ENCODE measurements at regions not wholly inside any gene's neighbourhood (a gene's known extent, or its start where the extent isn't known, plus 50 kb on each side); places are given as distances from the start of the nearest gene placed in this dataset.
A peak's percentile ranks its signal among the peaks of the same experiment; 100 is the strongest.

- H3K36me3 ChIP-seq: no peaks in the 10 kb centered on the region
- ATAC-seq (peak in 1 of 4 donors; percentile 20), DNase-seq (no peak)
- intact Hi-C loops (cut with DNase I): no loop called here
- no peaks in the 10 kb centered on the region for H3K9me3 ChIP-seq
- WGBS, 4 donors: 74 to 85% (median 80%) methylated on average over 3 of the region's 3 CpGs
- TF ChIP-seq CTCF (IDR thresholded peaks at IDR 0.05) (no peak), POLR2A (IDR thresholded peaks at IDR 0.05) (no peak)
- H3K4me1 ChIP-seq: no peaks in the 10 kb centered on the region
- no peak overlapping the region for H3K27ac ChIP-seq
- no peak overlapping the region for H3K4me3 ChIP-seq
- H3K27me3 ChIP-seq: no peaks in the 10 kb centered on the region
Measured at GRCh38 chr6:100309174-100309573, 155.5 kb downstream of the SIM1 start.

- intact Hi-C loops (cut with DNase I): no loop called here
- H3K4me3 ChIP-seq: no peak overlapping the region
- H3K36me3 ChIP-seq: no peaks in the 10 kb centered on the region
- no peak for TF ChIP-seq CTCF (IDR thresholded peaks at IDR 0.05)
- no peak for TF ChIP-seq POLR2A (IDR thresholded peaks at IDR 0.05)
- DNase-seq: no peak
- H3K9me3 ChIP-seq: no peaks in the 10 kb centered on the region
- no peaks in the 10 kb centered on the region for H3K27me3 ChIP-seq
- WGBS, 4 donors: 77 to 97% (median 95%) methylated on average over 1 of the region's 1 CpG
- H3K27ac ChIP-seq: no peak overlapping the region
- no peak for ATAC-seq
- H3K4me1 ChIP-seq: no peaks in the 10 kb centered on the region
Measured at GRCh38 chr6:100307561-100307960, 157.2 kb downstream of the SIM1 start.

- no peak for TF ChIP-seq POLR2A (IDR thresholded peaks at IDR 0.05)
- TF ChIP-seq CTCF (IDR thresholded peaks at IDR 0.05): no peak
- DNase-seq (no peak), ATAC-seq (no peak)
- Histone ChIP-seq H3K4me1 (no peaks in the 10 kb centered on the region), H3K4me3 (no peak overlapping the region), H3K27ac (no peak overlapping the region), H3K9me3 (no peaks in the 10 kb centered on the region), H3K36me3 (no peaks in the 10 kb centered on the region), H3K27me3 (no peaks in the 10 kb centered on the region)
- intact Hi-C loops (cut with DNase I): no loop called here
- WGBS, 4 donors: 66 to 78% (median 74%) methylated on average over 2 of the region's 2 CpGs
Measured at GRCh38 chr6:100305209-100305869, 159.4 kb downstream of the SIM1 start.

GRCh38 chr6:100304575-100304974 is 160.1 kb downstream of the SIM1 start:
- ATAC-seq (no peak), DNase-seq (no peak)
- Histone ChIP-seq H3K4me1 (no peaks in the 10 kb centered on the region), H3K27me3 (no peaks in the 10 kb centered on the region), H3K36me3 (no peaks in the 10 kb centered on the region), H3K4me3 (no peak overlapping the region), H3K9me3 (no peaks in the 10 kb centered on the region), H3K27ac (no peak overlapping the region)
- intact Hi-C loops (cut with DNase I): no loop called here
- 23 to 39% (median 32%) methylated on average over 1 of the region's 1 CpG for WGBS, 4 donors
- no peak for TF ChIP-seq POLR2A (IDR thresholded peaks at IDR 0.05)
- no peak for TF ChIP-seq CTCF (IDR thresholded peaks at IDR 0.05)

All from heart left ventricle (tissue), 16 donors.